Left ventricle myocardium inferior (tissue), 1 donor: ENCODE measurements at regions not wholly inside any gene's neighbourhood (a gene's known extent, or its start where the extent isn't known, plus 50 kb on each side); places are given as distances from the start of the nearest gene placed in this dataset.

Source experiments
- DNase-seq: peaks from one replicate; pipeline ENCODE4 v3.0.0-alpha.2; 2020
- H3K27ac ChIP-seq: fragments of 200-600 bp; replicated peaks from 2 replicates; pipeline ENCODE4 v1.8.0; 2021
- H3K27me3 ChIP-seq: fragments of 200-600 bp; 2 replicates; pipeline ENCODE4 v1.8.0; 2021; ENCODE audit warnings: low read depth
- H3K36me3 ChIP-seq: fragments of 200-600 bp; 2 replicates; pipeline ENCODE4 v1.8.0; 2021
- H3K4me1 ChIP-seq: fragments of 200-600 bp; 2 replicates; pipeline ENCODE4 v1.8.0; 2021
- H3K4me3 ChIP-seq: fragments of 200-600 bp; 2 replicates; pipeline ENCODE4 v1.8.0; 2021; ENCODE audit warnings: mild to moderate bottlenecking, moderate library complexity
- H3K9me3 ChIP-seq: fragments of 200-600 bp; replicated peaks from 2 replicates; pipeline ENCODE4 v1.8.0; 2021
- CTCF ChIP-seq: fragments of 200-600 bp; IDR thresholded peaks from 2 replicates; pipeline ENCODE4 v1.8.0; 2021; ENCODE audit warnings: antibody characterized with exemption, mild to moderate bottlenecking, borderline replicate concordance
- intact Hi-C: fragments of 100-400 bp; cut with micrococcal nuclease; formaldehyde crosslinking; loops from one replicate; pipeline ENCODE4 v1.11.0; 2022
- donor health status: DM: no; HTN: yes; CAD: no; lungs with severe emphysema.

GRCh38 chr12:28618772-28619171 lies 428.5 kb downstream of the CCDC91 start:
- peaks cover 7% of the 10 kb centered on the region for H3K9me3 ChIP-seq
- H3K27me3 ChIP-seq: no peaks in the 10 kb centered on the region
- no peak overlapping the region for H3K4me3 ChIP-seq
- no peak for DNase-seq
- no peak for TF ChIP-seq CTCF
- H3K4me1 ChIP-seq: no peaks in the 10 kb centered on the region
- intact Hi-C loops: no loop called here
- H3K36me3 ChIP-seq: no peaks in the 10 kb centered on the region
- no peak overlapping the region for H3K27ac ChIP-seq

GRCh38 chr12:28620281-28620680 lies 430.0 kb downstream of the CCDC91 start:
- intact Hi-C loops: no loop called here
- H3K9me3 ChIP-seq: peaks cover 7% of the 10 kb centered on the region
- no peaks in the 10 kb centered on the region for H3K36me3 ChIP-seq

GRCh38 chr12:28622406-28622805 lies 432.1 kb downstream of the CCDC91 start:
- no peaks in the 10 kb centered on the region for H3K36me3 ChIP-seq

More at GRCh38 chr12:28620281-28620680, 430.0 kb downstream of the CCDC91 start:
- Histone ChIP-seq H3K4me3 (no peak overlapping the region), H3K4me1 (no peaks in the 10 kb centered on the region), H3K27ac (no peak overlapping the region), H3K27me3 (no peaks in the 10 kb centered on the region)
- DNase-seq: no peak
- TF ChIP-seq CTCF: no peak

GRCh38 chr12:28626504-28626903 lies 436.2 kb downstream of the CCDC91 start:
- no peak overlapping the region for H3K4me3 ChIP-seq
- H3K27me3 ChIP-seq: no peaks in the 10 kb centered on the region
- H3K4me1 ChIP-seq: no peaks in the 10 kb centered on the region
- no peaks in the 10 kb centered on the region for H3K9me3 ChIP-seq
- no peak overlapping the region for H3K27ac ChIP-seq
- H3K36me3 ChIP-seq: no peaks in the 10 kb centered on the region
- intact Hi-C loops: no loop called here
- DNase-seq: no peak
- TF ChIP-seq CTCF: no peak

More at GRCh38 chr12:28622406-28622805, 432.1 kb downstream of the CCDC91 start:
- Histone ChIP-seq H3K27me3 (no peaks in the 10 kb centered on the region), H3K9me3 (no peaks in the 10 kb centered on the region), H3K4me3 (no peak overlapping the region), H3K27ac (no peak overlapping the region), H3K4me1 (no peaks in the 10 kb centered on the region)
- no peak for DNase-seq
- intact Hi-C loops: no loop called here
- no peak for TF ChIP-seq CTCF

GRCh38 chr12:28629691-28630090 lies 439.4 kb downstream of the CCDC91 start:
- Histone ChIP-seq H3K4me1 (no peaks in the 10 kb centered on the region), H3K4me3 (no peak overlapping the region), H3K9me3 (no peaks in the 10 kb centered on the region), H3K27ac (no peak overlapping the region), H3K36me3 (no peaks in the 10 kb centered on the region), H3K27me3 (no peaks in the 10 kb centered on the region)
- TF ChIP-seq CTCF: no peak
- no peak for DNase-seq
- intact Hi-C loops: no loop called here

- intact Hi-C loops: no loop called here
- Histone ChIP-seq H3K27me3 (no peaks in the 10 kb centered on the region), H3K4me3 (no peak overlapping the region), H3K9me3 (no peaks in the 10 kb centered on the region), H3K4me1 (no peaks in the 10 kb centered on the region), H3K27ac (no peak overlapping the region), H3K36me3 (no peaks in the 10 kb centered on the region)
- no peak for DNase-seq
- TF ChIP-seq CTCF: no peak
These were observed 441.6 kb downstream of the CCDC91 start for GRCh38 chr12:28631831-28632230.
